ENCODE measurements at regions not wholly inside any gene's neighbourhood (a gene's known extent, or its start where the extent isn't known, plus 50 kb on each side); places are given as distances from the start of the nearest gene placed in this dataset.

DNA sequence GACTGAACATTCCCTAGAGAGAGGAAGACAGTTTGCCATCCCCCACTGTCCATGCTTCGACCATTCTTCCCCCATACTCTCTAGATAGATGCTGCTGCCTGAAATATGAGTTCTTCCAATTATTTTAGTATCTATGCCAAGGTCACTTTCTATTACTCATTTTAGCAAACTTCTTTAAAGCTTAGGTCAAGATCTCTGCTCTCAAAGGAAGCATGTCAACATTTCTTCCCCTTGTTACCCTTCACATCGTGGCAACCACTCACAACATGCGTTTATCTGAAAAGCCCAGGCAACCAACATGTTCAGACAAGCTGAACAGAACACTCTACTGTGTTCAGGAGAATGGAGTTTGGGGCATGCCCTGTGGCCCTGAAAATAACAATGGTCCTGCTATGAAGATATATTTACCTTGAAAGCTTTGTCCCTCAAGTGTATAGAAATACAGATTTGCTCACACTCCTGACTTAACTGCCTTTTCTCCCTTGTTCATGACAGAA is 138.4 kb upstream of the KIF2A start:
- no peak overlapping the region for H3K4me3 ChIP-seq (ENCODE audit: low read depth, low read length)
- in situ Hi-C loops (cut with HindIII; ENCODE audit: low sequenced_read_pairs), result no loop called here
- TF ChIP-seq, protein P1, sequence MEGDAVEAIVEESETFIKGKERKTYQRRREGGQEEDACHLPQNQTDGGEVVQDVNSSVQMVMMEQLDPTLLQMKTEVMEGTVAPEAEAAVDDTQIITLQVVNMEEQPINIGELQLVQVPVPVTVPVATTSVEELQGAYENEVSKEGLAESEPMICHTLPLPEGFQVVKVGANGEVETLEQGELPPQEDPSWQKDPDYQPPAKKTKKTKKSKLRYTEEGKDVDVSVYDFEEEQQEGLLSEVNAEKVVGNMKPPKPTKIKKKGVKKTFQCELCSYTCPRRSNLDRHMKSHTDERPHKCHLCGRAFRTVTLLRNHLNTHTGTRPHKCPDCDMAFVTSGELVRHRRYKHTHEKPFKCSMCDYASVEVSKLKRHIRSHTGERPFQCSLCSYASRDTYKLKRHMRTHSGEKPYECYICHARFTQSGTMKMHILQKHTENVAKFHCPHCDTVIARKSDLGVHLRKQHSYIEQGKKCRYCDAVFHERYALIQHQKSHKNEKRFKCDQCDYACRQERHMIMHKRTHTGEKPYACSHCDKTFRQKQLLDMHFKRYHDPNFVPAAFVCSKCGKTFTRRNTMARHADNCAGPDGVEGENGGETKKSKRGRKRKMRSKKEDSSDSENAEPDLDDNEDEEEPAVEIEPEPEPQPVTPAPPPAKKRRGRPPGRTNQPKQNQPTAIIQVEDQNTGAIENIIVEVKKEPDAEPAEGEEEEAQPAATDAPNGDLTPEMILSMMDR (IDR thresholded peaks at IDR 0.05; ENCODE audit: low read depth, low read length, missing control alignments), result no peak
- DNase-seq (ENCODE audit: low read depth), result no peak

DNA sequence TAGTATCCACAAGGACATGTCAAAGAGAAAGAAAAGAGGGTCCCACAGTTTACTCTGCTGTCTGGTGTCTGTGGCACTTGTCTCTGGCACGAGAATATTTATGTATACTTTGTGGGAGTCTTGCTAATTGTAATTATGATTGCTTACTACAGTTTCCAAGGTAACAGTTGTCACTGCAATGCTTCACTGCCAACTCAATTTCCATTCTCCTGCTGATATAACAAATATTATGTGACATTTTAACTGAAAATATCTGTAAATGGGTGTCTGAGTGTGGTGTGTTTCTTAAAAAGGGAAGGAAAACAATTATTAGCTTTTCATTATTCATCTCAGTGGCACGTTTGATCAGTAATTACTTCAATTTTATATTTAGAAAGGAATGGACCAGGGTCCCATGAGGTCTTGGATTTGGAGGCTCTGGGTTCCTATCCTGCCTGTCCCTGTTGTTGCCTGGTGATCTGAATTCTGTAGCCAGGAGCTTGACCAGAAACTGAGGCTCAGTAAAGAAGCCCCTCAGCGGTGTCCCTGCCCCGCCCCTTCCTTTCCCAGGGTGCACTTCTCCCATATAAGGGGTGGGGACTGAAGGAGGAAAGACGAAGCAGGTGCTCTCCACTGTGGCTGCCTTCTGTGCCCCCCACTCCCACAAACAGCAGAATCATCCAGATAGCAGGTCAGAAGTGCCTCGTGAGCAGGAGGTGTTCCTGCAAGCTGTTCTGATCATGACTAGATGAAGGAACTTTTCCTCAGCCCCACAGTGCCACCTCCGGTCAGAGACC is 137.3 kb upstream of the KIF2A start:
- in situ Hi-C loops (cut with HindIII; ENCODE audit: low sequenced_read_pairs), result no loop called here
- TF ChIP-seq, protein P1 (IDR thresholded peaks at IDR 0.05; ENCODE audit: low read depth, low read length, missing control alignments), result no peak
- no peak overlapping the region for H3K4me3 ChIP-seq (ENCODE audit: low read depth, low read length)
- DNase-seq (ENCODE audit: low read depth), result no peak

GRCh38 chr5:62178258-62178657 is 127.7 kb upstream of the KIF2A start:
- DNase-seq (ENCODE audit: low read depth), result no peak

GRCh38 chr5:62182802-62183201 is 123.2 kb upstream of the KIF2A start:
- no peak for DNase-seq (ENCODE audit: low read depth)
- in situ Hi-C loops (cut with HindIII; ENCODE audit: low sequenced_read_pairs), result no loop called here
- TF ChIP-seq, protein P1 (IDR thresholded peaks at IDR 0.05; ENCODE audit: low read depth, low read length, missing control alignments), result no peak
- no peak overlapping the region for H3K4me3 ChIP-seq (ENCODE audit: low read depth, low read length)

More at GRCh38 chr5:62178258-62178657, 127.7 kb upstream of the KIF2A start:
- in situ Hi-C loops (cut with HindIII; ENCODE audit: low sequenced_read_pairs), result no loop called here
- H3K4me3 ChIP-seq (ENCODE audit: low read depth, low read length), result no peak overlapping the region
- TF ChIP-seq, protein P1 (IDR thresholded peaks at IDR 0.05; ENCODE audit: low read depth, low read length, missing control alignments), result no peak

GRCh38 chr5:62183727-62184126 is 122.3 kb upstream of the KIF2A start:
- TF ChIP-seq, protein P1 (IDR thresholded peaks at IDR 0.05; ENCODE audit: low read depth, low read length, missing control alignments), result no peak
- in situ Hi-C loops (cut with HindIII; ENCODE audit: low sequenced_read_pairs), result no loop called here
- no peak for DNase-seq (ENCODE audit: low read depth)
- no peak overlapping the region for H3K4me3 ChIP-seq (ENCODE audit: low read depth, low read length)

GRCh38 chr5:62184444-62184843 is 121.6 kb upstream of the KIF2A start:
- no peak for DNase-seq (ENCODE audit: low read depth)
- no peak overlapping the region for H3K4me3 ChIP-seq (ENCODE audit: low read depth, low read length)
- TF ChIP-seq, protein P1 (IDR thresholded peaks at IDR 0.05; ENCODE audit: low read depth, low read length, missing control alignments), result no peak
- in situ Hi-C loops (cut with HindIII; ENCODE audit: low sequenced_read_pairs), result no loop called here
